HG03342 (cell line): ENCODE measurements at regions not wholly inside any gene's neighbourhood (a gene's known extent, or its start where the extent isn't known, plus 50 kb on each side); places are given as distances from the start of the nearest gene placed in this dataset.
A peak's percentile ranks its signal among the peaks of the same experiment; 100 is the strongest.
"Not testable (repeated sequence)": the region's sequence is repeated elsewhere in the genome, so short reads cannot be mapped to it uniquely, and the experiment has no call there.

Source experiments
- ATAC-seq: cut with Tn5 transposase; IDR thresholded peaks from one replicate; pipeline ENCODE4 v1.9.1; 2021; ENCODE audit warnings: mild to moderate bottlenecking, moderate library complexity; ENCODE audit not compliant: unreplicated experiment

GRCh38 chr21:8455279-8456128 is 2065.9 kb upstream of the TPTE start:
- ATAC-seq: peak; percentile 55

DNA sequence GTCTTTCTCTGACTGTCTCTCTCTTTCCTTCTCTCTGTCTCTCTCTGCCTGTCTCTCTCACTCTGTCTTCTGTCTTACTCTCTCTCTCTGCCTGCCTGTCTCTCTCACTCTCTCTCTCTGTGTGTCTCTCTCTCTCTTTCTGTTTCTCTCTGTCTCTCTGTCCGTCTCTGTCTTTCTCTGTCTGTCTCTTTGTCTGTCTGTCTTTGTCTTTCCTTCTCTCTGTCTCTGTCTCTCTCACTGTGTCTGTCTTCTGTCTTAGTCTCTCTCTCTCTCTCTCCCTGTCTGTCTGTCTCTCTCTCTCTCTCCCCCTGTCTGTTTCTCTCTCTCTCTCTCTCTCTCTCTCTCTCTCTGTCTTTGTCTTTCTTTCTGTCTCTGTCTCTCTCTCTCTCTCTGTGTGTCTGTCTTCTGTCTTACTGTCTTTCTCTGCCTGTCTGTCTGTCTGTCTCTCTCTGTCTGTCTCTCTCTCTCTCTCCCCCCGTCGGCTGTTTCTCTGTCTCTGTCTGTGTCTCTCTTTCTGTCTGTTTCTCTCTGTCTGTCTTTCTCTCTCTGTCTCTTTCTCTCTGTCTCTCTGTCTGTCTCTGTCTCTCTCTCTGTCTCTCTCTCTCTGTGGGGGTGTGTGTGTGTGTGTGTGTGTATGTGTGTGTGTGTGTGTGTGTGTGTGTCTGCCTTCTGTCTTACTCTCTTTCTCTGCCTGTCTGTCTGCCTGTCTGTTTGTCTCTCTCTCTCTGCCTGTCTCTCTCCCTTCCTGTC is 2056.8 kb upstream of the TPTE start:
- peak; percentile 68 for ATAC-seq

DNA sequence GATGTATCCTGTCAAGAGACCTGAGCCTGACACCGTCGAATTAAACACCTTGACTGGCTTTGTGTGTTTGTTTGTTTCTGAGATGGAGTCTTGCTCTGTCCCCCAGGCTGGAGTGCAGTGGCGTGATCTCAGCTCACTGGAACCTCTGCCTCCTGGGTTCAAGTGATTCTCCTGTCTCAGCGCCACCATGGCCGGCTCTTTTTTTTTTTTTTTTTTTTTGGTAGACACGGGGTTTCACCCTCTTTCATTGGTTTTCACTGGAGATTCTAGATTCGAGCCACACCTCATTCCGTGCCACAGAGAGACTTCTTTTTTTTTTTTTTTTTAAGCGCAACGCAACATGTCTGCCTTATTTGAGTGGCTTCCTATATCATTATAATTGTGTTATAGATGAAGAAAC is 2054.7 kb upstream of the TPTE start:
- not testable (repeated sequence) for ATAC-seq
